Ovary (tissue), 3 donors: ENCODE measurements at regions not wholly inside any gene's neighbourhood (a gene's known extent, or its start where the extent isn't known, plus 50 kb on each side); places are given as distances from the start of the nearest gene placed in this dataset.

Experiments
- CTCF ChIP-seq, 3 donors: fragments of 450-650 bp in 2 of 3; fragments of 200-600 bp in 1 of 3; IDR thresholded peaks; one replicate each; pipeline versions ENCODE4 v1.5.1 to v1.8.0; 2016 to 2022; ENCODE audit warnings: antibody characterized with exemption in 3 of 3, mild to moderate bottlenecking in 1 of 3
- POLR2A ChIP-seq: fragments of 450-650 bp; IDR thresholded peaks from one replicate; pipeline ENCODE4 v1.6.1; 2017; ENCODE audit warnings: antibody characterized with exemption, mild to moderate bottlenecking, moderate library complexity
- donor health status: DM: no; HTN: no; CAD: no.

- TF ChIP-seq CTCF (IDR thresholded peaks at IDR 0.05) (no peak), POLR2A (no peak)
These were observed 89.5 kb downstream of the OR13H1 start for GRCh38 chrX:131633285-131633917.
